Posterior cingulate gyrus (tissue), 11 donors: ENCODE measurements at regions not wholly inside any gene's neighbourhood (a gene's known extent, or its start where the extent isn't known, plus 50 kb on each side); places are given as distances from the start of the nearest gene placed in this dataset.
"Not testable (repeated sequence)": the region's sequence is repeated elsewhere in the genome, so short reads cannot be mapped to it uniquely, and the experiment has no call there.

Experiments used
- DNase-seq, 10 donors: peaks; one replicate each; pipeline versions ENCODE4 v3.0.0 to v3.0.0-alpha.2; 2020 to 2021; ENCODE audit warnings: mixed read lengths in 3 of 10
- intact Hi-C: fragments of 100-400 bp; cut with DNase I; formaldehyde crosslinking; loops from one replicate; pipeline ENCODE4 v1.15.1; 2023

DNA sequence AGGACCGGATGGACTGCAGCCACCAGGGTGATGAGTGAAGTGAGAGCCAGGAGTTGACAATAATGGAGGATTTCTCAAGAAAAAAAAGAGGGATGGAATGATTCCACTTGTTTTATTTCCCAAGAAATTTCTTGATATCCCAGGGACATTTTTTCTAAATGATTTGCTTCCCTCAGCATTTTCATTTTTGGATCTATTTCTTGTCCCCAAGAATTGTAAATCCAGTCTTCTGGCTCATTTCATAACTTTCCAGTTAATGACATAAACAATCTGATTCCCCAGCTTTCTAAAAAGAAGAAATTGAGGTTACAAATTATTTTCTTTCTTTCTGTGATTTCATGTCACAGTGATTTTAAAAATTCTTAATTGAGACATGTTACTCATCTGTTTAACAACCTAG is 446.5 kb downstream of the PRR16 start:
- intact Hi-C loops, result no loop called here
- no peak for DNase-seq

GRCh38 chr5:120913396-120913795 is 449.3 kb downstream of the PRR16 start:
- DNase-seq, result no peak
- intact Hi-C loops, result no loop called here

- intact Hi-C loops, result no loop called here
- DNase-seq, result no peak
Observed at GRCh38 chr5:120917214-120917758, 453.2 kb downstream of the PRR16 start.

- intact Hi-C loops, result no loop called here
- no peak for DNase-seq
Observed at GRCh38 chr5:120919017-120919416, 454.9 kb downstream of the PRR16 start.

DNA sequence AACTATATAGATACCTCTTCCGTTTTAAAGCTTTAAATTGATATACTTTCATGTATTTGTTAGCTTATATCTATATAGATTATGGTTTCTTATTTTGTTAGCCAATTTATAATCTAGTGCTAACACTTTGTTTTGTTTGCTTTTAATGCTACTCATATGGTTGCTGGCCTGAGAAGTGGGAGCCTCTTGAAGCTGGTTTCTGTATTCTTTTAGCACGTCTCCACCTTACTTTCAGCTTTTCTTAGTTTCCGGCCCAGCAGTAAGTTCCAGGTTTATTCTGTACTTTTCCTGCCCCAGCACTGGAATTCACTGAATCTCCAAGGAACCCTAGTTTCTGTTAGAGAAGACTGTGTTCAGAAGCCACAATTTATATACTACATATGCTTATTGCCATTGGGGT is 458.9 kb downstream of the PRR16 start:
- intact Hi-C loops, result no loop called here
- DNase-seq, result no peak

DNA sequence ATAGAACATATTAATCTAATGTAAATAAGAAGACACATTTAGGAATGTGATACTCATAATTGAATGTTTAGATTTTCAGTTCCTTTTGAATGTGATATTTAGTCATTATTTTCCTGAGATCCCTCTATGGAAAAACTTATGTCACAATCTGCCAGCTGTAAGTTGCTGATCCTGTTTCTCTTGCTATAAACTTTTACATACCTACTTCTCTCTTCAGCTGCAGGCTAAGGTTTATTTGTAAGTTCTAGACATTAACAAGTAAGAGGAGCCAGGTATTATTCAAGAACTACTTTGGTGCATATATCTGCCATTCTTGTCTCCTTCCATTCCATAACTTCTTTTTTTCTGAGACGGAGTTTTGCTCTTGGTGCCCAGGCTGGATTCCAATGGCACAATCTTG is 462.4 kb downstream of the PRR16 start:
- no peak for DNase-seq
- intact Hi-C loops, result no loop called here

- intact Hi-C loops, result no loop called here
- no peak for DNase-seq
Observed at GRCh38 chr5:120927950-120928530, 463.9 kb downstream of the PRR16 start.

- intact Hi-C loops, result no loop called here
- no peak for DNase-seq
Observed at GRCh38 chr5:120932480-120932879, 468.4 kb downstream of the PRR16 start.

DNA sequence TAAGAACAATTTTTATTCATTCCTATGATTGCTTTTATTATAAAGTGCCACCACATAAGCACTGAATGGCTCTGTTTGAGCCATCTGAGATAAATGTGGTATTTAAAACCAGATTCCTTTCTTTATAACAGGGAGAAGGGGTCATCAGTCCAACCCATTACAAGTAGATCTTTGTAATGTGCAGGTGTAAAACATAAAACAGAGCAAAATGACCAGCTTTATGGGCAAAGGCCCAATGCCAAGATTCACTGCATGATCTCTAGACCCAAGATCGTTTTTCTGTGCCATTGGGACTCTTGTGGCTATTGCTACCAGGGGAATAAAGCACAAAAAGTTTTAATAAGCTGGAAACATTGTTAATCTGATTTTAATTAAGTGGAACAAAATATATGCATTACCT is 469.9 kb downstream of the PRR16 start:
- intact Hi-C loops, result no loop called here
- no peak for DNase-seq

- DNase-seq, result peak in 3 of 10 donors; percentile 52 to 68 (median 65)
- intact Hi-C loops, result no loop called here
Observed at GRCh38 chr5:120936652-120937051, 472.6 kb downstream of the PRR16 start.

DNA sequence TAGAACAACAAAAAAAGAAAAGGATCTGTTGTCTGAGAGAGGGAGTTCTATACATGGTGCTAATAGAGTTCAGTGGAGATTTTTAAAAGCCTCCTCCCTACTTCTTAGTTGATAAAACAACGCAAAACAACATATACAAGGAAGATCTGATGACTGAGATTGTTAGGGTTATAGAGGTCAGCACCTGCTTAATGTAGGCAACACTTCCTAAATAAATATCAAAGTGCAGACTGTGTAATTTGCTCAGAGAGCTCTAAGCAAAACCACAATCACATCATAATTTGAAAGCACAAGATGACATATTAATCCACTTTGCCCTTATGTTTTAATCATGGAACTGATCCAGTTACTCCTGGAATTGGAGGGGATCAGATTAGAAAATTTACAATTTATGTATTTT is 474.5 kb downstream of the PRR16 start:
- intact Hi-C loops, result no loop called here
- DNase-seq, result no peak

GRCh38 chr5:120942596-120943350 is 478.7 kb downstream of the PRR16 start:
- DNase-seq, result no peak
- intact Hi-C loops, result no loop called here

DNA sequence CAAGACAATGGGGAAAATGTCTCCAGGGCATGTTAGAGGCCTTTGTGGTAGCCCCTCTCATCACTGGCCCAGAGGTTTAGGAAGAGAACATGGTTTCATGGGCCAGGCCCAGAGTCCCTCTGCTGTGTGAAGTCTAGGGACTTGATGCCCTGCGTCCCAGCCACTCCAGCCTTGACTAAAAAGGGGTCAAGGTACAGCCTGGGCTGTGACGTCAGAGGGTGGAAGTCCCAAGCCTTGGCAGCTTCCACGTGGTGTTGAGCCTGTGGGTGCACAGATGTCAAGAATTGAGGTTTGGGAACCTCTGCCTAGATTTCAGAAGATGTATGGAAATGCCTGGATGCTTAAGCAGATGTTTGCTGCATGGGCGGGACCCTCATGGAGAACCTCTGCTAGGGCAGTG is 485.5 kb downstream of the PRR16 start:
- intact Hi-C loops, DNase-seq: not testable (repeated sequence)

DNA sequence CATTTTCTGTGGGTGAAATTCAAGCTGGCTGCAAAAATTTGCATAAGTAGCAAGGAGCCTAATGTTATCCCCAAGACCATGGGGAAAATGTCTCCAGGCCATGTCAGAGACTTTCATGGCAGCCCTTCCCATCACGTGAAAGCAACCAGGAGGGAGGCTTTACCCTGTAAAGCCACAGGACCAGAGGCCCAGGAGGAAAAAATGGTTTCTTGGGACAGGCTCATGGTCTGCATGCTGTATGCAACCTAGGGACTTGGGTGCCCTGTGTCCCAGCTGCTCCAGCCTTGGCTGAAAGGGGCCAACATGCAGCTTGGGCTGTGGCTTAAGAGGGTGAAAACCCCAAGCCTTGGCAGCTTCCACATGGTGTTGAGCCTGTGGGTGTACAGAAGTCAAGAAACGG is 489.3 kb downstream of the PRR16 start:
- DNase-seq, intact Hi-C loops: not testable (repeated sequence)

GRCh38 chr5:120954255-120954654 is 490.2 kb downstream of the PRR16 start:
- DNase-seq, result no peak
- intact Hi-C loops, result no loop called here

DNA sequence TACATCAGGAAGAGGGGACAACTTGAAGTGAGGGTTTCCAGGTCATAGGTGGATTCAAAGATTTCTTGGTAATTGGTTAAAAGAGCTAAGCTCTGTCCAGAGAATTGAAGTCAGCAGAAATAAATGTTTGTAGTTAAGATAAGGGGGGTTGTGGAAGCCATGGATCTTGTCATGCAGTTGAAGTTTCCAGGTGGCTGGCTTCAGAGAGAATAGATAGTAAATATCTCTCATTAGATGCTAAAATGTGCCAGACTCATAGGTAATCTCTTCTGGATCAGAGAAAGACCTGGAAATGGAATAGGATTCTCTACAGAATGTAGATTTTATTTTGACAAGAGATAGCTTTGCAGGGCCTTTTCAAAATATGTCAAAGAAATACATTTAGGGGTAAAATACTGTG is 491.7 kb downstream of the PRR16 start:
- no peak for DNase-seq
- intact Hi-C loops, result no loop called here

DNA sequence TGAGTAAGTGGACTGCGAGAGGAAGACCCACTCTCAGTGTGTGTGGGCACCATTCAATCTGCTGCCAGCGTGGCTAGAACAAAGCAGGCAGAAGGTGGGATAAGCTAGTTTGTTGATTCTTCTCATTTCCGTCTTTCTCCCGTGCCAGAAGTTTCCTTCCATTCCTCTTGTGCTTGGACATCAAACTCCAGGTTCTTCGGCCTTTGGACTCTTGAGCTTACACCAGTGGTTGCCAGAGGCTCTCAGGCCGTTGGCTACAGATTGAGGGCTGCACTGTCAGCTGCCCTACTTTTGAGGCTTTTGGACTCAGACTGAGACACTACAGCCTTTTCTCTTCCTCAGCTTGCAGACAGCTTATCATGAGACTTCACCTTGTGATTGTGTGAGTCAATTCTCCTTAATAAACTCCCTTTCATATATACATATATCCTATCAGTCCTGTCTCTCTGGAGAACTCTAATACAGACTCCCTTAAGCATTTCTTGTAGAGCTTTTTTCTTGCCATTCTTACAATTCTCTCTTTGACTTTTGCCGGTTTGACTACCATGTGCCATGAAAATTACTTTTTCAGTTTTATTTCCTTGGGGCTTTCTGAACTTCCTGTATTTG is 494.9 kb downstream of the PRR16 start:
- no peak for DNase-seq
- intact Hi-C loops, result no loop called here

- intact Hi-C loops, result no loop called here
- no peak for DNase-seq
Observed at GRCh38 chr5:120960510-120960909, 496.4 kb downstream of the PRR16 start.

DNA sequence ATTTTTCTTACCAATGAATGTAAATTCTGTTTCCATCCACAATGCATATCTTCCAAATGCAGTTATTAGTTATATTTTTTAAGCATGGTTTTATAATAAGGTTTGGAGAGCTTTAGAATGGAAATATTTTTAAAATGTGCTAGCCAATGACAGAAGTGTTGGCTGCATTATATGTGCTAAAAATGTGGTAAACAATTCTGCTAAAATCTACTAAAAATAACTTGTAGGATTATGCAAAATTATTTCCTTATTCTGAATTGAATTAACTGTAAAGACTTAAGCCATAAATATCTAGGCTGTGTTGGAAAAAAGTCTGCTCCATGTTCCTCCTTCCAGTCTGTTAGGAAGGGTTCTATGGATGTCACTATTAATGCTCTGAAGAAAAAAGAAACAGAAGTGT is 503.3 kb downstream of the PRR16 start:
- intact Hi-C loops, result no loop called here
- no peak for DNase-seq

- no peak for DNase-seq
- intact Hi-C loops, result no loop called here
Observed at GRCh38 chr5:120974690-120975089, 510.6 kb downstream of the PRR16 start.

GRCh38 chr5:120982351-120982750 is 518.3 kb downstream of the PRR16 start:
- DNase-seq, result no peak
- intact Hi-C loops, result no loop called here

- no peak for DNase-seq
- intact Hi-C loops, result no loop called here
Observed at GRCh38 chr5:120985526-120985925, 521.4 kb downstream of the PRR16 start.
